NCI-H526 (cell line): ENCODE measurements at regions not wholly inside any gene's neighbourhood (a gene's known extent, or its start where the extent isn't known, plus 50 kb on each side); places are given as distances from the start of the nearest gene placed in this dataset.

Source experiments
- DNase-seq, 2 experiments: peaks; one replicate each; lab custom pipeline; 2025; lab: John Stamatoyannopoulos, UW

DNA sequence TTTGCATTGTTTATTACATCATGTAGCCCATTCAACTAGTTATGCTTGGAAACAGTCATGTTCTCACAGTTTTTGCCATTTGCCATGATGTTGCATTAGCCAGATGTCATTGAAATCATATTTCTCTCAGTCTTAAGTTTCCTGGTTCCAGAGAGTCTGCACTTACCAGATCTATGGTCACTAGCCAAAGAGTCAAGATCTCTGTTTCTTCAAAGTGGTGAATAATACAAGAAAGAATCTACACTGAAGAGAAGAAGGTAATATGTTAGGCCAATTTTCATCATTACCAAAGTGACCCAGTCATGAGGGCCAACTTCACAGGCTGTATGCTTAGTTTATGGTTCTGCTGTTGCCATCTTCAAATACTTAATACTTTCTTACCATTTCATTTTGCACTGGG is 89.0 kb upstream of the PHYHIPL start:
- no peak for DNase-seq

DNA sequence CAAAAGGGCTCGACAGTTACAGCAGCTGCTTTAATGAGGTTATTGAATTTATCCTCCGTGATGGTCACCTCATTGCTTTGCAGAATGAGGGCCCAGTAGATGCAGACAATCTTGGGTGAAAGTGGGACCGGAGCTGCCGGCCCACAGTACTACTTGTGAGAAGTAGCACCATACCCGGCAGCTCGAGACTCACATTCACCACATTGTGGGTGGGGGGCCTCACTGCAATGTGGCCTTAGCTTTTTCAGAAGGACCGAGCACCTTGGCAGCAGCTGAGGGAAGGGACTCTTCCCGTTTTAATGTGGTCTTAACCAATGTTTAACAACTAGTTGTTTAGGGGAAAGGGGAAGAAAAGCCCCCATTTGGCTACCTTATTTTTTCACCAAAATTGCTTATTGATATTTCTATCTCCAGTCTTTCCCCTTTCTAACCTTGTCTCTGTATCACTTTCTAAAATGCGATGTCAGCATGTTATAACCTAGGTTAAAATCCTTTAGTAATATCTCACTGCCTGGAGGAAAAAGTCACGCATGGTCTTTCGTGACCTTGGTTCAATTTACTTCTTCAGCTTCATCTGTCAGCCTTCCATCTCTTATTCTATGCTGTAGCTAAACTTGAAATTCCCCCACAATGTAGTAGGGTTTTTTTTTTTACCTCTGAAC is 87.4 kb upstream of the PHYHIPL start:
- no peak for DNase-seq

DNA sequence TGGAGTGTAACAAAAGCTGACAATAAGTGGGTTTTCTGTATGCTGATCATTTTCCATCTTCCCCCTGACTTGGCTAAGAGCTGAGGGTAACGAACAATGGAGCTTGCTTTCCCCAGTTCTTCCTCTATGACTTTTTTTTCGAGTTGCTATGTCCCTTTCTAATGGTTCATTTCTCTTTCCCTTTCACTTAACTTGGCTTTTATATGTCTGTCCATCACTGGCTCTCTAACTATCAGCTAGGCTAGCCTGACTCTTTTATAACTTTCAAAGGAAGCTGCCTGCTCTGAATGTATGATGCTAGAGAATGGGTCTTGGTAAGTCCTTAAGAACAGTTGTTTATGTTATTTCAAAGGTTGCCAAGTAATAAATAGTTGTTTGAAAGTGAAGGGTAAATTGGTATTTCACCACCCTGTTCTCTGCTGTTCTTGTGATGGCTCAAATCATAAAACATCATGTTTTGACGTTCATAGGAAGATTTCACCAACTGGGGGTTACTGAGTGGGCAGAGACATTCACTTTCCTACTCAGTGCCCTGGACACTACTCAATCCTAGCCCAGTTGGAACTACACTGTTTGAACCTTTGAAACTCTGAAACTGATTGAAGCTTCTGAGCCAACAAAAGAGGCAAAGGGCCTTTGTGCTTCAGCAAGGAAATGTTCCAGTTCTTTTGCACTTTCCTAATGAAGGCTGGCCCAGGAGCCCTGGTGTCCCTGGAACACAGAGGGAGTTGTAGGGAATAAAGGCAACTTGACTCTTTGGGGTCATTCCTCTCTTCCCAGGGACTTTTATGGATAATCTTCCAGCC is 85.4 kb upstream of the PHYHIPL start:
- no peak for DNase-seq

DNA sequence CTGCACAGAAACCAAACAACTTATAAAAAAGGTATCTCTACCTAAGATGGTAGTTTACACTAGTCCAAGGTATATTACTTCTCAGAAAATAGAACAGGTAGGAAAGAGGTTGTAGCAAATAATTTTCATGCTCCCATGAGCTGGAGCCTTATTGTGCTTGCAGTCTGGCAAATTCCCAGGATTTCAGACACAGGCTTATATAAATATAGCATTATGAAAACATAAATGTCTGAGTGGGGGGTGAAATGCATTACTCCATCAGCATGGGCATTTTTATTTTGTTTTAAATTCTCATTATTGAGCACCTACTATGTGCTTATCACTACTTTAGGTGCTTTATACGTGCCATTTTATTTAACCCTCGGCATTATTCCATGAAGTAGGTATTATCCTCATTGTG is 83.0 kb upstream of the PHYHIPL start:
- no peak for DNase-seq

DNA sequence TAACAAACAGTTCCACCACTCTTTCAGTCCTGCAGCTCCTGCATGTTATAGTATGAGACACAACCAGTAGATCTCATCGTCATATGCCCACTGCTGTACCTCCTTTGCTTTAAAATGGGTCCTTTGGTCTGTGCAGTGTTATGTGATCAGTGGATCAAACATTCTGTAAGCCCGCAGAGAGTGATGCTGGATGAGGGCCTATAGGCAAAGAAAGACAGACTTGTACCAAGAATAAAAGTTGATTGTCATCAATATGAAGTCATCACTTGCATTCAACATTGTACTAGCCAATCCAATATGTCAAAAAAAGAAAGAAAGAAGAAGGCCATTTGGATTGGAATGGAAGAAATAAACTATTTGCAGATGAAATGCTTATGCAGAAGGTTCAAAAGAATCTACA is 79.8 kb upstream of the PHYHIPL start:
- DNase-seq, result no peak

DNA sequence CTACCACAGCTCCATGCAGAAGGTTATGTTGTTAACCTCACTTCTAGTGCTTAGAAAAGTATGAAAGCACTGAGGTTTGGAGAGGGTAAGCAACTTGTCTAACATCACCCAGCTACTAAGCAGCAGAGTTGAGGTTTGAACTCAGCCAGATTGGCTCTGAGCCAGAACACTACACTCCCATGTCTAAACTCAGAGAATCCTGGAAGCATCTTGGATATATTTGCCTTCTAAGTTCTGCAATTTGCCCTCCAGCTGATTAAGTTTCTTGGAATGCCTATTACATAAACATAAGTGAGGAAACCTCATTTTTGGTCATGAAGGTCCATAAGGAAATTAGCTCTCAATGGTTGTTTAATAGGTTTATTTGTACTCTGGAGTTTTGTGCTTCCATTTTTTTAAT is 78.1 kb upstream of the PHYHIPL start:
- no peak for DNase-seq

DNA sequence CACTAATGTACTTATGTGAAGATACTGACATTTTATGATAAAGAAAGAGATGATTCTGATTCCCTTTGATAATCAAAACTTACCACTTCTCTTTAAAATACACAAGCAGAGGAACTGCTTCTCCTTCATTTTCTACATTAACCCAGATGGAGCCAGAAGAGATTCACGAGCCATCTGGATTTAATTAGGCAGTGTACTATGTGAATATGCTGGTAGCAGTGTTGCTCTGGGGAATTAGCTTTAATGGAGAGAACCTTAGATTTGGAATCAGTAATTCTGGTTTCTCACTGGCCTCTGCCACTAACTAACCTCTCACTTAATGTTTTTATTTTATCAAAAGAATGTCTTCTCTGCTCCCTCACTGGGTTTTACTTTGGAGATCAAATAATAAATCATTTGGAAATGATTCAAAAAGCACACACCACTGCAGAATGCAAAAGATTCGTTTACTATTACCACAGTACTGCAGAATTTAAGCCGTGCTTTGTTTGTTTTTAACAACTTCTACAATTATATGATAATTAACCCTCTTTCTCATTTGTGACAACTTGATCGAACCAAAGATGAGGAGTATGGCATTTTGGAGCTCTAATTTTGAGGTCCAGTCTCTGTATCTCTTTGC is 77.5 kb upstream of the PHYHIPL start:
- DNase-seq, result no peak

DNA sequence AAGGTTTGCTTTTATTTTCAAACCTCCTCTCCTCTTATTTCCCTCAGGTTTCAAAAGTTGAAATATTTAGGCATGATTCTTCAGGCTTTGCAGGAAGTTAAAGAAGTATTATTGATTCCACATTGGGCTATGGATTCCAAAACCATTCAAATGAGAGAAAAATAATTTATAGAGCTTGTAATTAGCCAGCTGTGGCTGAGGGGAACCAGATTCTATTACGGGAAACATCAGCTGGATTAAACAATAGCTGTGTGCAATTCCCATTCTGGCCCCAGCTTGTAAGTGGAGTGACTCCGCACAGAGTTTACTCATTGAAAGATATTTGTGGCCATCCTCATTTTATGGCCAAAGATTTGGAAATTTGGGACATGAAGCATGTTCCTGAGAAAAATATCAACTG is 77.0 kb upstream of the PHYHIPL start:
- DNase-seq, result no peak

DNA sequence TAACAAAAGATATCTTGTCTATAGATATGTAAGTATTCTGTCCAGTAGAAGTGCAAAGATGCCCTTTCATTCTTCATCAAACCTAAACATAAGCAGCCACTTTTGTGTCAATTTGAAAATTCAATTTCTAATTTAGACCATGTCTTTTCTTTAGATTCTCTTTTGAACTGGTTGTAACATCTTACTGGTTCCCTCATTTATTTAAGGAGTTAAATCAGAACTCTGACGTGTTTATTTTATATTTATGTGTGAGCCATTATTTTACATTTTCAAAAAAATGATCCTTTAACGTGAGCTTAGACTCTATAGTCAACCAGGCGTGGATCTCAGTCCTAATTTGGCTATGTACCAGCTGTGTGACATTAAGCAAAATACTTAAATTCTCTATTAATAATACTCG is 74.0 kb upstream of the PHYHIPL start:
- DNase-seq, result no peak

DNA sequence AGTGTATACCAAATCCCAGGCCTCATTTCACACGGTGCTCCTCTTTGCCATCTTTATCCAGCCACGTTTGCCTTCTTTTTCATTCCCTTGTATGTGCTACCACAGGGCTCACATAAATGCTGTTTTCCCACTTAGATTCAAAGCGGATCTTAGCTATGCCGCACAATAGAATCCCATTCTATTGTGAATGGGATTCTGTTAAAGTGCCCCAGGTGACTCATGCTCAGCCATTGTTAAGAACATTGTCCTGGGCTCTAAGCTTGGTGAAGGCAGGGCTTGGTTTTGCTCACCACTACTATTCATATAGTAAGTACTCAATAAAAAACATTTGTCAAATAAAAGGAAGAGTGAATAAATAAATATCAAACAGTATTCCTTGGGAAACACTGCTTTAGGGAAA is 72.3 kb upstream of the PHYHIPL start:
- DNase-seq, result no peak

DNA sequence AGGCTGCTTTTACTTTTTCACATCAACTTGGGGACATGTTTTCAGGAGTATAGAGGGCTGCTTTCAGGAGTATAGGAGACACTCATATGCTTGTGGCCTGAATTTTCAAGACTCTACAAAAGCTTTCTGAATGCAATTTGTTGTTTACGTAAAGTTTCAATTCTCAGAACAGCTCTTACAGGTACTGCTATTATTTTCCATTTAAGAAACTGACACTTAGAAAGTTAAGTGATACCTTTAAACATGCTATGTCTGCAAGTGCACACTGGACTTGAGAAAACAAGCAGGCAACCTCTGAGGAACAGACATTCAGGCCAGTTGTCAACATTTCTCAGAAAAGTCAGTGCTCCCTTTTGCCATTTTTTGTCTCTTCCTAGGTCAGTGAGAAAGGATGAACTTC is 70.0 kb upstream of the PHYHIPL start:
- DNase-seq, result no peak

DNA sequence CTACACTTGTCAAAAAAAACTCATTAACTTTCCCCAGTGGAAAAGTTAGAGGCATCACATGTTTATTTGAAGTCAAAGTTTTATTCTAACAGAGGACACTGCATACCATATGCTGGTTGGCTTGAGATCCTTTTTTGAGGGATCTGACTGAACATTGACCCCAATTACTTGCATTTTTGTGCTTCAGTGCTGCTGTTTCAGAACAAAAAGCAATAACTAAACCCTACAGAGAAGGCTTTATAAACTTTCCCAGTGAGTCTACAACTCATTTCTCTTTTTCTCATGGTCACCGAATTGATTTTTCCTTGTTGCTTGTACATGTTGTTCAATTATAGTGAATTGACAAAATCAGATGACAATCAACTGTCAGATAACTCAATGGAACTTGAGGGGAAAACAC is 69.3 kb upstream of the PHYHIPL start:
- no peak for DNase-seq

DNA sequence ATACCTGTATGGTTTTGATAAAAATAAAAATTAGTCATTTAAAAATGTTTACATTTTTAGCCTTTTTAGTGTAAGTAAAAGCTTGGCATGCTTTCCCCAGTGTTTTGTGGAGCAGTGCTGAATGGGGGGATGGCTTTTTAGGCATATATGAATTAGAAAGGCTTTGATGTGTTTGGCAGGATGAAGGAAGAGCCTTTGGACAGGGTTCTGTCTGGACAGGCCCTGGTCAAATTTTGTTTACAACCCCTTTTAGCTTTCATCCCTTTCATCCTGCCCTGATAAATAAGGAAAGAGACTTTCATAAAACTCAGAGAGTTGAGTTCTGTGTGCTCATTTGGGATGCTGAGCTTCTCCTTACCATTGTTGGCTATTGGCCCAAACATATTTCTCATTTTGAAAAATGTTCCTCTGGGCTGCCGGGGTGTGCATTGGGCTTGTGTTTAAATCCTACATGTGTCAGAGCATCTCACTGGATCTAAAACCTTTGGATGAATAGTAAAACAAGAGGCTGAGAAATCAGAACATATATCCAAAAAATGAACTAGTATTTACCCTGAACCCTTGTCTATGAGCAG is 68.1 kb upstream of the PHYHIPL start:
- DNase-seq, result no peak

DNA sequence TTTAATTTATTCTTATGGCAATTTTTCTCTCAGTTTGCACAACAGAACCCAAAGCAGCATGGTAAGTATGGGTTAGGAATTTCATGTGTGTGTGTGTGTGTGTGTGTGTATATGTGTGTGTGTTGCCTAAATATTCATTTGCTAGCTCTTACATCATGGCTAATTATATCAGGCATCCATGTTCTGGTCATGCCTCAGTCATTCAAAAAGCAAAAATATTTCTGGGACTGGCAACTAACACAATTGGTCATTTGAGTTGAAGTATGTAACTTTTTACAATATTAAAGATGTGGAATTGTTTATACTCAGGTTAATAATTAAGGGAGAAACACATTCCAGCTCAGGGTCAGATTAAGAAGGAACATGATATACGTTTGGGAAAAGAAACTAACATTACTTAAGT is 67.6 kb upstream of the PHYHIPL start:
- no peak for DNase-seq

DNA sequence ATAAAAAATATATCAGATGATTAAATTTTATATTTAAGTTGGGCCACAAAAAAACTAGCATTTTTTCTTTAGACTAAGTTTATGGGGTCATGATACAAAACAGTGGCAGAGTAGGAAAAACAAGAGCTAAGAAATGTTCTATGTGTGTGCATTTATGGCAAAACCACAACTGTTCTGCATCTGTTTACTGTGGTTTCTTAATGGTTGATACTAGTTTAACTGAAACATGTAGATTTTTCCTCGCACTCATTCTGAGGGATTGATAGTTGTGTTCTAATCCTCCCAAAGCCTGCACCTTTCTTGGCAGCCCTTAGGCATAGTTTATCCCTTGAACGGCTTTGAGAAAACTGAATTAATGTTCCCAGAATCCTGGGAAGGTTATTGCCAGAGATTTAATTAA is 66.6 kb upstream of the PHYHIPL start:
- DNase-seq, result no peak

DNA sequence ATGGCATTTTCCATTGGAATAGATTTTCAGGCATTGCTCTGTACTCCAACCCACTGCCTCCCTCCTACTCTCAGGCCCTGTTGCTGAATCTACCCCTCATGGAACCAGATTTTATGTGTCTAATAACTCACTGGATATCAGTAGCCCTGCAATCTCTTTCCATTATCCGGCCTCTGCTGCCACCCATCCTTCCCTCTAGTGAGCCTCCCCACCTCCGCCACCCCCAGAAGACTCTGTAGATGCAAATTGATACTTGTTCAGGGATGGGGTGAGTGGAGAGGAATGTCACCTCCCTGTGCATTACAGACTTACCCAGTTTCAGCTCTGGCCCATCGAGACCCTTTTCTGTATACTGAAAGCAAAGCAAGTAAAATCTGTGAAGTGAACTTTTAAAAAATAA is 52.3 kb upstream of the PHYHIPL start:
- DNase-seq, result no peak

DNA sequence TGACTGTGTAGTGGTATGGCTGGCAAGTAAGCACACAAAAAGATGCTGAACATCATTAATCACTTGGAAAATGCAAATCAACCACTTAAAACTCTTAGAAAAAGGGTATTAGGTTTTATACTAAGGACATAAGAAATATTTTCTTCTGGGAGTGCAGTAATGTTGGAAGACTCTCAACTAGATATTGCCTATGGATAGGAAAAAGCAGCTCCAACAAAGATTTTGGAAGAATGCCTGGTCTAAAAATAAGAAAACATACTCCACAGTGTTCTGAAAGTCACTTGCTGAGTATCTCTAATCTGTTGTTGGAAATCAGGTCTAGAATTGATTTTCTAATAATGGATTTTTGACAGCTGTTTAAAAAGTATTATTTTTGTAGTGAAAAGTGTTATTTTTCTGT is 50.8 kb upstream of the PHYHIPL start:
- no peak for DNase-seq

DNA sequence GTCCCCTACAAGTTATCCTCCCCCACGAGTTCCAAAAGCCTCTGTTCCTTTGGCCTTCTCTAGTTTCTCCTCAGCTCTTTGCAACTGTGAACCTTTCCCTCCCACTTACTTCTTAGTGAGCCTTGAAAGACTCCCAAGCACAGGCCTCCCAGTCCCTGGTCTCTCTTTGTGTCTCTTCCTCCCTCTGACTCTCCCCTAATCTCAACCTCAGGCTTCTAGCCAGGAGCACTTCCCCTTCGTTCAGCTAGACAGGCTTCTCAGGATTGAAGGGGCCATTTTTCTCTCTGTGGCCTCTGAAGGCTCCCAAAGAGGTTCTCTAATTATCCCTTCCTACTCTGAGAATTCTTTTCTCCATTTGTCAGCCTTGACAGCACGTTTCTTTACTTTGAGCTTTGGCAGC is 50.2 kb upstream of the PHYHIPL start:
- DNase-seq, result no peak
